ENCODE measurements at regions not wholly inside any gene's neighbourhood (a gene's known extent, or its start where the extent isn't known, plus 50 kb on each side); places are given as distances from the start of the nearest gene placed in this dataset.

DNA sequence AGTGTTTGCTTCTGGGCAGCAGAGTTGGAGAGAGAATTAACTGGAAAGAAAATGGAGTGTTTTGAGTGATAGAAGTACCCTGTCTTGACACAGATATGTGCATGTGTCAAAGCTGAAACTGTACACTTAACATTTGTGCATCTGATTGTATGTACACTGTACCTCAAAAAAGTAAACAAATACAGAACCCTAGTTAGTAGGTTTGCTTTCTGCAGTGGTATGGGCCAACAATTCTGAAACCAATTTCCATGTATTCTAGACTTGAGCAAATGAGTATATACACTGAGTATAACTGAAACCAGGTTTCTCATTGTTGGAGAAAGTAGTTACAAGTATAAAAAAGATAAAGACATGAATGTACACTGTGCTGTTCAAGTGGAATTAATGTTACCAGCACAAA, 52.4 kb downstream of the ELAPOR2 start:
- TF ChIP-seq, protein P1, sequence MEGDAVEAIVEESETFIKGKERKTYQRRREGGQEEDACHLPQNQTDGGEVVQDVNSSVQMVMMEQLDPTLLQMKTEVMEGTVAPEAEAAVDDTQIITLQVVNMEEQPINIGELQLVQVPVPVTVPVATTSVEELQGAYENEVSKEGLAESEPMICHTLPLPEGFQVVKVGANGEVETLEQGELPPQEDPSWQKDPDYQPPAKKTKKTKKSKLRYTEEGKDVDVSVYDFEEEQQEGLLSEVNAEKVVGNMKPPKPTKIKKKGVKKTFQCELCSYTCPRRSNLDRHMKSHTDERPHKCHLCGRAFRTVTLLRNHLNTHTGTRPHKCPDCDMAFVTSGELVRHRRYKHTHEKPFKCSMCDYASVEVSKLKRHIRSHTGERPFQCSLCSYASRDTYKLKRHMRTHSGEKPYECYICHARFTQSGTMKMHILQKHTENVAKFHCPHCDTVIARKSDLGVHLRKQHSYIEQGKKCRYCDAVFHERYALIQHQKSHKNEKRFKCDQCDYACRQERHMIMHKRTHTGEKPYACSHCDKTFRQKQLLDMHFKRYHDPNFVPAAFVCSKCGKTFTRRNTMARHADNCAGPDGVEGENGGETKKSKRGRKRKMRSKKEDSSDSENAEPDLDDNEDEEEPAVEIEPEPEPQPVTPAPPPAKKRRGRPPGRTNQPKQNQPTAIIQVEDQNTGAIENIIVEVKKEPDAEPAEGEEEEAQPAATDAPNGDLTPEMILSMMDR (IDR thresholded peaks at IDR 0.05; ENCODE audit: insufficient read depth, low read length, poor library complexity, severe bottlenecking): no peak
- Histone ChIP-seq H3K4me3 (ENCODE audit: low read depth, low read length) (no peak overlapping the region), H3K27me3 (ENCODE audit: control insufficient read depth, insufficient read depth, low read length) (no peaks in the 10 kb centered on the region), H3K36me3 (ENCODE audit: control insufficient read depth, insufficient read depth, low read length) (no peaks in the 10 kb centered on the region)
- DNase-seq (ENCODE audit: low read depth): no peak

DNA sequence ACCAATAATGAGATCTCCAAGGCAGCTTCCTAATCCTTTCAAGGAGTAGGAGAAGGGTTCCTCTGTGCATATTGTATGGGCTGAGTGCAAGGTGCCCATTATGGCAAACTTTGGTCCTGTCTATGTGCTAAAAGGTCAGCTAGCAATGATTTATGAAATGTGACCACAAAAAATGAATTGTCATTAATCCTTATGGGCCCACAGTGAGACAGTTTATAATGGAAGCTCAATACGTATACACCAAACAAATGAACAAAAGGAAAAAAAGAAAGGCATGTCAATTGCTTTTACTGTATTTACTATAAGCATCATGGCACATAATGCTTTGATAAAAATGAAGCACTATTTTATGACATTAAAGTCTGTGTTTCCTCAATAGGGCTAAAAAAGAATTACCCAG, 54.5 kb downstream of the ELAPOR2 start:
- TF ChIP-seq, protein P1 (IDR thresholded peaks at IDR 0.05; ENCODE audit: insufficient read depth, low read length, poor library complexity, severe bottlenecking): no peak
- DNase-seq (ENCODE audit: low read depth): no peak
- no peak overlapping the region for H3K4me3 ChIP-seq (ENCODE audit: low read depth, low read length)
- H3K36me3 ChIP-seq (ENCODE audit: control insufficient read depth, insufficient read depth, low read length): no peaks in the 10 kb centered on the region
- no peaks in the 10 kb centered on the region for H3K27me3 ChIP-seq (ENCODE audit: control insufficient read depth, insufficient read depth, low read length)

DNA sequence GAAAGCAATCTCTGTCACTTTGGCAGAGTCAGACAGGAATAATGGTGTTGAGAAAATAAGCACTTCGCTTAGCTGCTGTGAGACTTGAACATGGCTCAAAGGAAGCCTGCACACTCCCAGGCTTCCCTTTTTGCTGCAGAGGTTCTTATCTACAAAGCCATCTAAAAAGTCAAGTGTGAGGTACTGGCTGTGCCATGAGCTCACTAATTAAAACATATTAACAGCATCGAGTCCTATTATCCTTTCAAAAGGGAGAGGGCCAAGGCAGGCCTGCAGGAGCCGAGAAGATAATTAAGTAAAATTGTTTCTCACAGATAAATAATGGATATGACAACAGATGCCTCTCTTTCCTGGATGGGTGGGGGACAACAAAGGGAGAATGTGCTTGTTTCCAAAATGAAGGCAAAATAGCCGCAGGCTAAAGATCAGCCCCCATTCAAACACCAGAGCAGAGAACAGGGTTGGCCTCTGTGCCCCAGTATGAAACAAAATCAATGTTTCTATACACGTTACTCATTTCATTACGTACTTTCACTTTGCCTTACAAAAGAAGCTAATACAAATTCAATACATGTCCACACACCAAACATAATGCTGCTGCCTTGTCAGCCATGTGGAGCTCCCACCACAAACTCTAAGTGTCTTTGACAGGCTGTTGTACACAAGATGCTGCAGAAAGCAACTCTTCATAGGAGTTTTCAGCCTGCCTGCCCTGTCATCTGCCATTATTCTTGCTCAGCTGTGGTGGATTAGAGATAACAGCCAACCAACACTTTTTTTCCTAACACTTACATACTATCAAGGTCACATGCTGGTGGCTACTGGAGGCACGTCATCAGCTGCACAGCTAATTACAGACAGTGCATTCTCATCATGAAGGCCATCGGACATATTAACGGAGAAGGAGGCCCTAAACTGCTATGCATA, 55.3 kb downstream of the ELAPOR2 start:
- TF ChIP-seq, protein P1 (IDR thresholded peaks at IDR 0.05; ENCODE audit: insufficient read depth, low read length, poor library complexity, severe bottlenecking): no peak
- H3K27me3 ChIP-seq (ENCODE audit: control insufficient read depth, insufficient read depth, low read length): no peaks in the 10 kb centered on the region
- DNase-seq (ENCODE audit: low read depth): no peak
- no peak overlapping the region for H3K4me3 ChIP-seq (ENCODE audit: low read depth, low read length)
- H3K36me3 ChIP-seq (ENCODE audit: control insufficient read depth, insufficient read depth, low read length): no peaks in the 10 kb centered on the region

DNA sequence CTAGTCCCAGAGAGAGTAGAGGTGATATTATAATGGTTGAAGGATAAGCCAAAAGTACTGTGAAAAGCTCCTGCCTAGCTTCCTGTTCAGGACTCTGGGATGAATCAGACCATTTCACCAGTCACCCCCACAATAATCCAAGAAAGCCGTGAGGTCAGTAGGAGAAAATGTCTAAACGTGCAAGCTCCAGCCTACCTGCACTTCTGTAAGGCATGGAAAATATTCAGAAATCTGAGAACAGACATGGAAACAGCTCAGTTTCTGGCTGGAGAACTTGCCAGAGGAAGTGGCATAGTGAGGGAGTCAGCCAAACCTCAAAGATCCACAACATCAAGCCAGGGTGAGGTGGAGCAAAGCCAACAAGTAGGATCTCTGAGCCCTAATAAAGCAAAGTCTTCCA, 58.2 kb downstream of the ELAPOR2 start:
- DNase-seq (ENCODE audit: low read depth): no peak
- Histone ChIP-seq H3K27me3 (ENCODE audit: control insufficient read depth, insufficient read depth, low read length) (no peaks in the 10 kb centered on the region), H3K36me3 (ENCODE audit: control insufficient read depth, insufficient read depth, low read length) (no peaks in the 10 kb centered on the region), H3K4me3 (ENCODE audit: low read depth, low read length) (no peak overlapping the region)
- TF ChIP-seq, protein P1 (IDR thresholded peaks at IDR 0.05; ENCODE audit: insufficient read depth, low read length, poor library complexity, severe bottlenecking): no peak

DNA sequence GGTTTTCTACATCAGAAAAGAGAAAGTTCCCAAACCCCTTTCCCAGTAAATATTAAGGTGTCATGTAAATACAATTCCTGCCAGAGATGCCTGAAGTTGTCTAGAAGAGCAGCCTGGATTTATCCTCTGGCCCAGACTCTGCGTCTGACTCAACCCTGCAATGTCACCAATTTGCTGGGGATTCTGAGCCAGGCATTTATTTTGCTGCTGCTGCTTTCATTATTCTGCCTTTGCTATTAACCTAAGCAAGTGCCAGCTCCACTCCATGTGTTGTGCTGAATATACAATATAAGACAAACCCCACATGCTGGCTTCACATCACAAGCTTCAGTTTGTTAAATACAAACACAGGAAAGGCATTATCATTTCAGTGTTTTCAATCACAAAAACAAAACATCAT, 59.1 kb downstream of the ELAPOR2 start:
- DNase-seq (ENCODE audit: low read depth): no peak
- Histone ChIP-seq H3K27me3 (ENCODE audit: control insufficient read depth, insufficient read depth, low read length) (no peaks in the 10 kb centered on the region), H3K36me3 (ENCODE audit: control insufficient read depth, insufficient read depth, low read length) (no peaks in the 10 kb centered on the region), H3K4me3 (ENCODE audit: low read depth, low read length) (no peak overlapping the region)
- TF ChIP-seq, protein P1 (IDR thresholded peaks at IDR 0.05; ENCODE audit: insufficient read depth, low read length, poor library complexity, severe bottlenecking): no peak

DNA sequence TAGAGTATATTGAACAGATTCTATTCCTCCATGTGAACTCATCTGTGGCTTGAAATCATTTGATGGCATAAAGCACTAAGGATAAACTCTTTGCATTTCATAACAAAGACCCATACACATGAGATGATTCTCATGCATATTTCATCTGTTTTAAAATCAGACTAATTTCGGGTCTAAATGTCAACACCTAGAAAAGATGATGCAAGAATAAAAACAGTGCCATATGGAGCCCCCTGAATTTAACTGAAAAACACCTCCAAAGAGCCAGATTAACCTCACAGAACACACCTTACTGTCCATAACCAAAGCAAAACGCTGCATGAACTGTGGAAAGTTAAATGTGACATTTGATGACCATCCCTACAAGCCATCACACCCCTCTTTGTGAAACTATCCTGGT, 59.7 kb downstream of the ELAPOR2 start:
- no peak for DNase-seq (ENCODE audit: low read depth)
- no peak overlapping the region for H3K4me3 ChIP-seq (ENCODE audit: low read depth, low read length)
- no peaks in the 10 kb centered on the region for H3K36me3 ChIP-seq (ENCODE audit: control insufficient read depth, insufficient read depth, low read length)
- H3K27me3 ChIP-seq (ENCODE audit: control insufficient read depth, insufficient read depth, low read length): no peaks in the 10 kb centered on the region
- TF ChIP-seq, protein P1 (IDR thresholded peaks at IDR 0.05; ENCODE audit: insufficient read depth, low read length, poor library complexity, severe bottlenecking): no peak

Measured in kidney epithelial cell (primary cell).